ENCODE measurements at regions not wholly inside any gene's neighbourhood (a gene's known extent, or its start where the extent isn't known, plus 50 kb on each side); places are given as distances from the start of the nearest gene placed in this dataset.

DNA sequence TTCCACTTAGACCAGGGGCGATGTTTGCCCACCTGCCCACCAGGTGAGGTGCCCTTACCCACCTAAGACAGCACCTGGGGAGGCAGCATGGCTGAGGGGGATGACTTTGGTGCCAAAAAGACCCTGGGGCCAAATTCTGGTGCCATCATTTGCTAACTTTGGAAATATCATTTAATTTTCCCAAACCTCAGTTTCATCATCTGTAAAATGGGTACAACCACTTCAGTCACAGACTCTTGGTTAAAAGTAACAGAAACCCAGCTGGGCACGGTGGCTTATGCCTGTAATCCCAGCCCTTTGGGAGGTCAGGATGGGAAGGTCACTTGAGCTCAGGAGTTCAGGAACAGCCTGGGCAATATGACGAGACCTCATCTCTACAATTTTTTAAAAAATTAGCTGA lies 177.8 kb downstream of the USP12 start:
- no peaks in the 10 kb centered on the region for H4K20me1 ChIP-seq (ENCODE audit: insufficient read depth, low read length)
- H3K36me3 ChIP-seq (replicated peaks; ENCODE audit: low read depth, low read length), result no peaks in the 10 kb centered on the region
- H3K4me1 ChIP-seq (ENCODE audit: low read length), result peaks cover 22% of the 10 kb centered on the region
- no peak overlapping the region for H3K9ac ChIP-seq (ENCODE audit: low read length)
- H3K4me2 ChIP-seq (ENCODE audit: low read length), result no peak overlapping the region
- no peak overlapping the region for H3K4me3 ChIP-seq (ENCODE audit: low read length)
- no peak overlapping the region for H3K27ac ChIP-seq (ENCODE audit: low read length)
- TF ChIP-seq, protein P1, sequence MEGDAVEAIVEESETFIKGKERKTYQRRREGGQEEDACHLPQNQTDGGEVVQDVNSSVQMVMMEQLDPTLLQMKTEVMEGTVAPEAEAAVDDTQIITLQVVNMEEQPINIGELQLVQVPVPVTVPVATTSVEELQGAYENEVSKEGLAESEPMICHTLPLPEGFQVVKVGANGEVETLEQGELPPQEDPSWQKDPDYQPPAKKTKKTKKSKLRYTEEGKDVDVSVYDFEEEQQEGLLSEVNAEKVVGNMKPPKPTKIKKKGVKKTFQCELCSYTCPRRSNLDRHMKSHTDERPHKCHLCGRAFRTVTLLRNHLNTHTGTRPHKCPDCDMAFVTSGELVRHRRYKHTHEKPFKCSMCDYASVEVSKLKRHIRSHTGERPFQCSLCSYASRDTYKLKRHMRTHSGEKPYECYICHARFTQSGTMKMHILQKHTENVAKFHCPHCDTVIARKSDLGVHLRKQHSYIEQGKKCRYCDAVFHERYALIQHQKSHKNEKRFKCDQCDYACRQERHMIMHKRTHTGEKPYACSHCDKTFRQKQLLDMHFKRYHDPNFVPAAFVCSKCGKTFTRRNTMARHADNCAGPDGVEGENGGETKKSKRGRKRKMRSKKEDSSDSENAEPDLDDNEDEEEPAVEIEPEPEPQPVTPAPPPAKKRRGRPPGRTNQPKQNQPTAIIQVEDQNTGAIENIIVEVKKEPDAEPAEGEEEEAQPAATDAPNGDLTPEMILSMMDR (IDR thresholded peaks at IDR 0.05; ENCODE audit: low read depth, low read length), result no peak
- TF ChIP-seq EZH2phosphoT487 (IDR thresholded peaks at IDR 0.05; ENCODE audit: low read depth), result no peak
- H3K79me2 ChIP-seq (ENCODE audit: low read length), result no peaks in the 10 kb centered on the region
- H3K9me3 ChIP-seq (ENCODE audit: insufficient read depth, low read length), result no peaks in the 10 kb centered on the region
- H2AFZ ChIP-seq (ENCODE audit: low read depth, low read length), result no peak overlapping the region
- peaks cover under 1% of the 10 kb centered on the region for H3K27me3 ChIP-seq (ENCODE audit: low read depth, low read length)

DNA sequence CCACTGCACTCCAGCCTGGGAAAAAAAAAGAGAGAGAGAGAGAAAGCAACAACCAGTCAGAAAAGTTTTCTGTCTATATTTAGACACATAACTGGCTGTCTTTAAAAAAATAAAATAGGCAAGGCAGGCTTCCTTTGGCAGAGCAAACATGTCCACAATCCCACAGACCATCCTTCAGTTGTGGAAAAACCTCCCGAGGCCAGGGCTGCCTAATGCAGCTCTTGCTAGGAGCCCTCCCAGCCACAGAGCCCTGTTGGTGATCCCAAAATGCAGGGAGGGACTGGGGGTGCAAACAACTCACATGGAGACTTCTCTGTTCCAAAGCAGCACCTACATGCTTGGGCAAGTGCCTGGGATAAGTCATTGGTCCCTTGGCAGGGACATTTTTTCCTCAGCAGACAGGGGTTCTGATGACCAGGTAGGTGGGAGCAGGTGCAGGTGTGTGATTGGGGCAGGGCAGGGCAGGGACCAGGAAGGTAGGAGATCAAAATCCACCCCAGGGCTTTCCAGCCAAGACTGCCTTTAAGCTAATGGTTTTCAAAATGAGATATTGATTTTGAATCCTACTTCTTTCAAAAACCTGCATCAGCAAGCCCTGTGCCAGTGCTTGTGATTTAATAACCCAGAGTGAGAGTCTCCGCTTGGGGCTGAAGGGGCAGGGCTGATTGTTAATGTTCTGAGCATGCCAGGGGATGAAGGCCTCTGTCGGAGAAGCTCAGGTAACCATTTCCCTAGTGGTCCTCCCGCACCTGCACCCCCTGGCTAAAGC lies 178.5 kb downstream of the USP12 start:
- Histone ChIP-seq H3K9ac (ENCODE audit: low read length) (no peak overlapping the region), H3K27ac (ENCODE audit: low read length) (no peak overlapping the region), H3K4me3 (ENCODE audit: low read length) (no peak overlapping the region), H4K20me1 (ENCODE audit: insufficient read depth, low read length) (no peaks in the 10 kb centered on the region), H3K27me3 (ENCODE audit: low read depth, low read length) (peaks cover 7% of the 10 kb centered on the region), H3K9me3 (ENCODE audit: insufficient read depth, low read length) (no peaks in the 10 kb centered on the region), H3K4me2 (ENCODE audit: low read length) (no peak overlapping the region), H3K79me2 (ENCODE audit: low read length) (no peaks in the 10 kb centered on the region), H3K36me3 (replicated peaks; ENCODE audit: low read depth, low read length) (no peaks in the 10 kb centered on the region), H3K4me1 (ENCODE audit: low read length) (peaks cover 19% of the 10 kb centered on the region), H2AFZ (ENCODE audit: low read depth, low read length) (no peak overlapping the region)
- TF ChIP-seq, protein P1 (IDR thresholded peaks at IDR 0.05; ENCODE audit: low read depth, low read length), result no peak
- TF ChIP-seq EZH2phosphoT487 (IDR thresholded peaks at IDR 0.05; ENCODE audit: low read depth), result no peak

DNA sequence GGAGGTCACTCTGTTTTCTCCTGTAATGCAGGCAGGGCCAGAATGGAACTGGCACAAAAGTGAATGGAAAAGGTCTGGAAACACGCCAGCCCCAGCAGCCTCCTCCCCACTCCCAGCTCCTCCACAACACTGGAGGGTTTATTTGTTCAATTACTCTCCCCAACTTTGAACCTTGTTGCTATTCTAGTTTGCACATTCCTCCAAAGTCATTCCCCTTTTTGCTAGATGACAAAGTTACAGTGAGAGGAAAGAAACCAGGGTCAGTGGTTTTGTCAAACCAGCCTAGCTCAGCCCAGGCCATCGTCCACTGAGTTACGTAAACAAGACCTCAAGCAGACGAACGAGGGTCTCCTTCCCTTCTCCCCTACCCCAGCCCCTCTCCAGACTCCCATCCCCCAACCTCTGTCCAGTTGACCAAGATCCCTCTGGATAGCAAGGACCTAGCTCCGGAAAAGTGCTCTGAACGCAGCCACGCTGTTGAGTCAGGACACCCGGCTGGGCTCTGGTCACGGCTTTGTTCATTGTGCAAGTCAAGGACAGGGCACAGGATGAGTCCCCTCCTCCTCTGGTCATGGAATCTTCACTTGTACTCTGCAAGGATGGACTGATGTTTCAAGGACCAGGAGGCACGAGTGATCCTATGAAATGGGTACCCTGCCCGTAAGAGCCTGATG lies 180.0 kb downstream of the USP12 start:
- Histone ChIP-seq H3K36me3 (replicated peaks; ENCODE audit: low read depth, low read length) (no peaks in the 10 kb centered on the region), H3K9ac (ENCODE audit: low read length) (no peak overlapping the region), H3K4me2 (ENCODE audit: low read length) (no peak overlapping the region), H3K9me3 (ENCODE audit: insufficient read depth, low read length) (no peaks in the 10 kb centered on the region), H3K4me3 (ENCODE audit: low read length) (no peak overlapping the region), H3K4me1 (ENCODE audit: low read length) (peaks cover 4% of the 10 kb centered on the region), H3K27me3 (ENCODE audit: low read depth, low read length) (peaks cover 20% of the 10 kb centered on the region), H2AFZ (ENCODE audit: low read depth, low read length) (no peak overlapping the region), H3K27ac (ENCODE audit: low read length) (no peak overlapping the region), H4K20me1 (ENCODE audit: insufficient read depth, low read length) (no peaks in the 10 kb centered on the region), H3K79me2 (ENCODE audit: low read length) (no peaks in the 10 kb centered on the region)
- TF ChIP-seq, protein P1 (IDR thresholded peaks at IDR 0.05; ENCODE audit: low read depth, low read length), result no peak
- TF ChIP-seq EZH2phosphoT487 (IDR thresholded peaks at IDR 0.05; ENCODE audit: low read depth), result no peak

DNA sequence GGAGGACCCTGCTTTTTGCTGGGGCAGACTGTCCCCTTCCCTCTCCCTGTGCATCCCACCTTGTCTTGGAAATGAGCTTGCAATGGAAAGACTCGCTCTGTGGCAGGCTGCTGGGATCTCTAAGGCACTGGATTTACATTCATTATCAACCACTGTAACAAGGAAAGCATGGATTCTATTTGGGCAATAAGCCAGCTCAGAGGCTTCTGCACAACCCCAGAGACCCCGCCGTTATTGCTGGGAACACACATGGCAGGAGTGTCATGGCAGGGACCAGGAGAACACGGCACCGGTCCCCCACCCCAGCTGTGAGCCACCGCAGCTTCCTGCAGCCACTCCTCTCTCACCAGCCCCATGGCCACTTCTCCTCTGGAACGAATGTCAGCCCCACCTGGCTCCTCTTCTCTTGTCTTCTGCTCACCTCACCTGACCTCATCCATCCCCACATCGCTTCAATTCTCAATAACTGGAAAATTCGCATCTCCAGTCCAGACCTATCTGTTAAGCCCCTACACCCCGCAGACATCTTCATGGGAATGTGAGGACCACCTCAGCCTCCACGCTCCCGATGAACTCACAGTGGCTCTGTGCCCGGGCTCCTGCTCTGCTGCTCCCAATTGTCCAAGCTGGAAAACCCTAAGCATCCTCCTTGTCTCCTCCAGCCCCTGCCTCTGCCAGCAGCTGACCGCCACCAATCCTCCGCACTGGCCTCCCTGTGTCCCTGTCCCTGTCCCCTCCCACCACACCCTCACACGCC lies 181.5 kb downstream of the USP12 start:
- H3K27me3 ChIP-seq (ENCODE audit: low read depth, low read length), result peaks cover 25% of the 10 kb centered on the region
- no peak overlapping the region for H2AFZ ChIP-seq (ENCODE audit: low read depth, low read length)
- TF ChIP-seq EZH2phosphoT487 (IDR thresholded peaks at IDR 0.05; ENCODE audit: low read depth), result no peak
- TF ChIP-seq, protein P1 (IDR thresholded peaks at IDR 0.05; ENCODE audit: low read depth, low read length), result no peak
- H3K4me1 ChIP-seq (ENCODE audit: low read length), result peaks cover 3% of the 10 kb centered on the region
- no peak overlapping the region for H3K27ac ChIP-seq (ENCODE audit: low read length)
- H4K20me1 ChIP-seq (ENCODE audit: insufficient read depth, low read length), result no peaks in the 10 kb centered on the region
- no peaks in the 10 kb centered on the region for H3K9me3 ChIP-seq (ENCODE audit: insufficient read depth, low read length)
- H3K4me2 ChIP-seq (ENCODE audit: low read length), result no peak overlapping the region
- no peaks in the 10 kb centered on the region for H3K36me3 ChIP-seq (replicated peaks; ENCODE audit: low read depth, low read length)
- H3K79me2 ChIP-seq (ENCODE audit: low read length), result no peaks in the 10 kb centered on the region
- H3K9ac ChIP-seq (ENCODE audit: low read length), result no peak overlapping the region
- no peak overlapping the region for H3K4me3 ChIP-seq (ENCODE audit: low read length)

Data from OCI-LY3 (cell line).